Inflammatory macrophage treated with lipopolysaccharide for 4 hours (primary cell): ENCODE measurements at regions not wholly inside any gene's neighbourhood (a gene's known extent, or its start where the extent isn't known, plus 50 kb on each side); places are given as distances from the start of the nearest gene placed in this dataset.

ENCODE experiments used
- DNase-seq: peaks from one replicate; pipeline ENCODE4 v3.0.0-alpha.2; 2020

DNA sequence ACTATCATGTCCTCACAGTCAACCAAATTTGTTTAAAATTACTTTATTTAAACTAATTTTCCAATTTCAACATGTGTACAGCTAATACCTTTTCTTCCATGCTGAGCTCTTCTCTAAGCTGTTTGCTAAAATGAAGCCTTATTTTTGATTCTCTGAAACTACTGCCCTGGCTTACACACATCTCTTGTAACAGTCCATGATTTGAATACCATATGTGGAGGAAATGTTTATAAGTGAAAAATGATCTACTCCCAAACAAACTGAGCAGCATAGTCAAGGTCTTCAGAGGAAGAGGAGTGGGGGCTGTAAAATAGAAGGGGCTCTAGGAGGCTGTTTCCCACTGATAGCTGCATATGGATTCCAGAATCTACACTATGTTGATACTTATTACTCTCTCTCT, 188.7 kb downstream of the ANKRD50 start:
- no peak for DNase-seq

DNA sequence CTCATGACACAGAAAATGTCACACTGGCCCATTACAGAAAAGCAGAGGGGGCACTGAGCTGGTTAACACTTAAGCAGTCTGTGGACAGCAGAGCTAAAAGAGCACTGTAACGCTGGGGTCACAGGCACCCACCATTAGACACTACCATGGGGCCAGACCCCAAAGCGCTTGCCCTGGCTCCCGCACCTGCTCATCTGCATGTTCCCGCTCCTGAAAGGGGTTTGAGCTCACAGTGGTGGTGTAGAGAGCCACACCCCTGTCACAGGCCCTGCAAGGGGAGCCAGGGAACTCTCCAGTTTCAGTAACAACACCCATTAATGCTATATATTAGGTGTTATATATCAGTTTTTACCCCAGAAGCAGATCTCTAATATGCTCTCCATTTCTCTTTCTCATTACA, 187.0 kb downstream of the ANKRD50 start:
- DNase-seq, result no peak

GRCh38 chr4:124526331-124526730, 186.2 kb downstream of the ANKRD50 start:
- no peak for DNase-seq

DNA sequence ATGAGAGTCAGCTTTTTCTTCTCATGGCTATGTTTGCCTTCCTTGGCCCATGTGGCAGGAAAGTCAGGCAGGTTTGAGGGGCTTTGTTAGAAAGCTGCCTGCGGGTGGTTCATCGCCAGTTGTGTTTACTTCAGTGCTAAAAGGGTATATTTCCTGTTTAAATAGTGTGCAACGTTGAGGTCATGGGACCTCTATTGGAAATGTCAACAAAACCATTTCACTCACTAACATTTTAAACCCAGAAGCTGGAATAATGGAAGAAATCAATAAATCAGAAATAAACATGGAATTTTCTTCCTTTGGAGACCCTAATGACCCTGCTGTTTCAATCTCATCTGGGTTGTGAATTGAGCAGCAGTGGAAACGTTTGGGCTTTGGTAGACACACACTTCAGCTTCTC, 185.8 kb downstream of the ANKRD50 start:
- no peak for DNase-seq

DNA sequence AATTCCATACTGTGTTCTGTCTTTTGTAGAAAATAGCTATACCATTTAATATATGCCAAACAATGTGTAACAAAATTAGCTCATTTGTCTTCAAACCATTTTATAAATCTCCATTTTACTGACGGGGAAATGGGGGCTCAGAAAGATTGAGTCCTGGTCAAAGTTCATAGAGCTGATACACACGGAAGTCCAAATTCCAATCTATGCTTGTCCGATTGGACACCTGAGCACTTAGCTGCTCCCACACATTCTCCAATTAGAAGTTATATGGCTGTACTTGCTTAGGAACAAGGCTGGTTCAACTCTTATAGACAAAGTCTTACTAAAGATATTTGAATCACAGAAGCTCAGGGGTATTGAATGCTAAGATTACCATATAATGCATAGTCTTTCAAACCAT, 185.2 kb downstream of the ANKRD50 start:
- DNase-seq, result no peak

- no peak for DNase-seq
These were observed 183.4 kb downstream of the ANKRD50 start for GRCh38 chr4:124529131-124529530.

DNA sequence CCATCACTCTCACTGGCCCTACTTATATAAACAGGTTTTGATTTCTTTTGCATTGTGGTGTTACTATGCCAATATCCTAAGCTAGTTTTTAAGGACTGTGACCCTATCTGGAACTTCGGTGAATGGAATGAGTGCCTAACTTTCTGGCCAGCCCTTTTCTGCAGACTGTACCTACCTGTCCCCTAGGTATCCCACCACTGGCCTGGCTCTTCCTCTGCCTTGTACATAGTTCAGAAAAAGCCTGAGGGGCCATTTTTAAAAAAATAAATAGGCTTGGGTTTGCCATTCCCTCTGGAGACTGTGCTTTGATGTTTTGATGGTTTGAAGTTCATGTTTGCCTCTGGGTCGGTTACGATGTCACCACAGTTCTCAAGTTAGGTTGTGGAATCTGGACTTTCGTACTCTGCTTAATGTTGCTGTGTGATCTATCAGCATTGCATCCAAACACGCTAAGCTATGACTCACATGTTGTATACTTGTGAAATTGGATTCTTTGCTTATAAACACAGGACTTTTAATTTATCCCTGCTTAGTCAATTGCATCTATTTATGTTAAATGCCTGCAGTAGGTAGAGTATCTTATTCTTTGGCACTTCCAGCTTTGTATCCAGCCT, 182.0 kb downstream of the ANKRD50 start:
- DNase-seq, result no peak

GRCh38 chr4:124534131-124534530, 178.4 kb downstream of the ANKRD50 start:
- no peak for DNase-seq

DNA sequence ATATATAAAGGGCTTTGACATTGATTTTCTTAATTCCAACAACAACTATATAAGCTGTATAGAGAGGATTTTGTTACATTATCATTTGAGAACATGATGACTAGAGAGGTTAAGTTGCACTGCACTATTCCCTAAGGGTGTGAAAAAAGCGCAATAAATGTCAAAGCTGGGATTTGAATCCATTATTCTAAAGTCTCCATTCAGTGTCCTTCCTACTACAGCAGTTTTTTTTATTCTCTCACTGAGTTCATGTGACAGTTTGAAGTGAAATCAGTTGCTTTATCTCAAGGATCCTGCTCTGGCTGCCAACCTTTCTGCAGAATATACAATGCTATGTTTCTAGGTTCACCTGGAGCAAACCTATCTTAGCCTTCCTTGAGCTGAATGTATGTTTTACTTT, 177.5 kb downstream of the ANKRD50 start:
- no peak for DNase-seq

GRCh38 chr4:124536946-124537345, 175.6 kb downstream of the ANKRD50 start:
- no peak for DNase-seq

DNA sequence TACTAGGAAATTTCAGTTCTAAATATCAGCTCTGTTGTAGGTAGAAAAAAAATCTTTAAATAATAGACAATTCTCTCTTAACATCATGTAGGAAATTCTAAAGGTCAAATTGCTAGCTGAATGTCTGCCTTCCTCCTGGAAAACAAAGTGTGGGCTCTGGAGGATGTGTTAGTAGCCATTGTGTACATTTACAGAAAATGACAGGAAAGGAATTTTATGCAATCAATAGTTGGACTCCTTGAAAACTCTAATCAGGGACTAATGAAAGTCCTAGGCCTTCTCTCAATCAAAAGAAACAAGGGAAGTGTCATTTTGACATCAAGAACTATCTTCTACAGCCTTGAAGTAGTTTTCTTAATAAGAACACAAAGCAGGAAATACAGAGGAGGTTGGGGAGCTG, 174.6 kb downstream of the ANKRD50 start:
- no peak for DNase-seq

GRCh38 chr4:124540014-124540413, 172.5 kb downstream of the ANKRD50 start:
- DNase-seq, result no peak

- DNase-seq, result no peak
These were observed 170.7 kb downstream of the ANKRD50 start for GRCh38 chr4:124541652-124542420.

DNA sequence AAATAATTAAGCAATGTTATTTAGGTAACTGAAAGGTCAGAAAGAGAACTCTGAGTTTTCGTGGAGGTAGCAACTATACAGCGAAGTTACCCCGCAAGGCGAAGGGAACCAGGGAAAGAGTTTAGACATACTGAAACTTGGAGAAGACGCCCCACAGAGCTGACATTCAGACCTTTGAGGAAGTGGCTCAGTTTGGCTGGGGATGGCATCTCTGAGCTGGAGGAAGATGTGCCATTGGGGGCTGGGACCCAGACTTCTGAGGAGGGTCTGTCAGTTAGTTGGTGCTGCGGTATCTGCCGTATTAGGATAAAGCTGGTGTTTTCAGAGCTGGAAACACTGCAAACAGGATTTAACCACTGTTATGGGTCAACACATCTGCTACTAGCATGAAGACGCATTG, 156.6 kb downstream of the ANKRD50 start:
- DNase-seq, result no peak

GRCh38 chr4:124564121-124564520, 148.4 kb downstream of the ANKRD50 start:
- DNase-seq, result no peak

DNA sequence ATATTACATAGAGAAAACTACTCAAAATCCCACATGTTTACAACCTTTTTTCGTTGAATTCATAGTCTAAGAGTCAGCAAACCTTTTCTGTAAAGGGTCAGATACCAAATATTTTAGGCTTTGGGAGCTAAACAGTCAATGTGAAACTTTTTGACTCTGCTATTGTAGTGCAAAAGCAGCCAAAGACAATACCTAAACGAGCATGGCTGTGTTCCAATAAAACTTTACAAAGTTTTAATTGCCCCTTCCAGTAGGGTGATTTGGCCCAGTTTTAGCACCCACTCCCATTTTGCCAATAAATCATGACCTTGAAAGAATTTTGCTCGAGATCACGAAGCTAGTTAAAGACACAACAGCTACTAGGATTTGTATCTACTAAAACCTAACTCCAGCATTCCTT, 147.2 kb downstream of the ANKRD50 start:
- DNase-seq, result no peak

- no peak for DNase-seq
These were observed 146.5 kb downstream of the ANKRD50 start for GRCh38 chr4:124566030-124566429.

DNA sequence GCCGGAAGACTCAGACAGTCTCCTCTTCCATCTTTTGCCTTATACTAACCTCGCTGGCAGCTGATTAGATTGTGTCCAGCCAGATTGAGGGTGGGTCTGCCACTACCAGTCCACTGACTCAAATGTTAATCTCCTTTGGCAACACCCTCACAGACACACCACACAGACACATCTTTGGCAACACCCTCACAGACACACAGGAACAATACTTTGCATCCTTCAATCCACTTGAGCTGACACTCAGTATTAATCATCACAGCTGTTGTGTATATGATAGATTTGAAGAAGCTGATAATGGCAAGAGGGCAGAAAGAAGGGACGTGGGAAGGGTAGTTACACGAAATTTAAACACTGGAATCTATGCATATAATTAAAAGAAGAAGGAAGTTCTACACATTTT, 139.5 kb downstream of the ANKRD50 start:
- no peak for DNase-seq

GRCh38 chr4:124579896-124580295, 132.6 kb downstream of the ANKRD50 start:
- DNase-seq, result no peak

DNA sequence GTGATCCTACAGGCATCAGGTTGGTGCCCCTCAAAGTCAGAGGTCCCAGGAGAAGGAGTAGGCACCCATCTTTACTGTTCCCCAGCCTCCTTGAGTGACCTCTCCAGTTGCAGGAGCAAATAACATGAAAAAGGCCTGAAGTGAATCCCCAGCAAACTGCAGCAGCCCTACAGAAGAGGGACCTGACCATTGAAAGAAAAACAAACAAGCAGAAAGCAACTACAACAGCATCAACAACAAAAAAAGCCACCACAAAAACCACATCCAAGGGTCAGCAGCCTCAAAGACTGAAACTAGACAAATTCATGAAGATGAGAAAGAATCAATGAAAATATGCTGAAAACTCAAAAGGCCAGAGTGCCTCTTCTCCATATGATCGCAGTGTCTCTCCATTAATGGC, 128.7 kb downstream of the ANKRD50 start:
- no peak for DNase-seq

- DNase-seq, result no peak
These were observed 122.7 kb downstream of the ANKRD50 start for GRCh38 chr4:124589786-124590185.

DNA sequence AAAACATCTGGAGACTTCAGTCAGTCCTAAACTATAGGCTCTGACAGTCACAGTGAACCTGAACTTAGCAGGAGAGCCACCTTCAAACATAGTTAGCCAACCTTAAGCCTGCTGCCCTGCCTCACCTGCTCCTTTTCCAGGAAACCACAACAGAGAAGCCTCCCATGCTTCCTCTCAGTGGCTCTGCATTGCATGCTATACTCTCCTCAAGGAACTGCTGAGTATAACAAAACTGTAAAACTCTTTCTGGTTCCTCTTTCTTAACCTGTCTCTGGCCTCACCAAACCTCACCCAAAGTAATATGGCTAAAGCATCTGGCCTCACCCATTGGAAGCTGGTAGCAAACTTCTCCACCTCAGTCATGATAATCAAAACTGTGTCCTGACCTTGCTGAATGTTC, 122.1 kb downstream of the ANKRD50 start:
- DNase-seq, result no peak

DNA sequence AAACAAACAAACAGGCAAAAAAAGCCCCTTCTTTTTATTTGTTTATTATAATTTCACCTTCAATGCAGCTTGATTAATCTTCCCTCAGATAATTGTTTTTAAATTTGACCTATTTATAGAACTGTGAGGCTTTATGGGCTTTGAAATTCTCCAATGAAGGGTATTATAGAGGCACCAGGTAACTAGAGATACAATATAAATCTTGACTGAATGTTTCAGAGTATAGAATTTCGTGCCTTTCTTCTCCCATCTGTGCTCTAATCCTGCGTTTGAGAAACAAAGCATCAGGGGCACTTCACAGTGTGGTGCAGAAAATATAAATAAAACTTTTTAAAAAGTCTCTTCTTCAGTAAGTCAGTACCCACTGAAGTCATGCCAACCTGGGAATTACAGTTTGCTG, 120.9 kb downstream of the ANKRD50 start:
- no peak for DNase-seq

DNA sequence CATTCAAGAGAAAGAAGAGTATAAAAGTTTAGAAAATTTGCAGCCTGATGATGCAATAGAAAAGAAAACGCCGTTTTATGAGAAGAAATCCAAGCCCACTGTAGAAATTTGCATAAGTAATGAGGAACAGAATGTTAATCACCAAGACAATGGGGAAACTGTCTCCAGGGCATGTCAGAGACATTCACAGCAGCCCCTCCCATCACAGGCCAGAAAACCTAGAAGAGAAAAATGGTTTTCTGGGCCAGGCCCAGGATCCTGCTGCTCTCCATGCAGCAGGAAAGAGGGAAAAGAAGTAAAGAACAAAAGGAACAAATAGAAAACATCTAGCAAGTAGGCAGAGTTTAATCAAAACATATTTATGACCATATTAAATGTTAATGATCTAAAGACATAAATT, 119.0 kb downstream of the ANKRD50 start:
- no peak for DNase-seq

- DNase-seq, result no peak
These were observed 117.6 kb downstream of the ANKRD50 start for GRCh38 chr4:124594945-124595344.
